Activated naive CD8-positive, alpha-beta T cell treated with anti-CD3 and anti-CD28 coated beads for 36 hours (primary cell): ENCODE measurements at regions not wholly inside any gene's neighbourhood (a gene's known extent, or its start where the extent isn't known, plus 50 kb on each side); places are given as distances from the start of the nearest gene placed in this dataset.

Experiments used
- DNase-seq: peaks from one replicate; pipeline ENCODE4 v3.0.0; 2021
- H3K27ac Mint-ChIP-seq: one replicate; pipeline ENCODE4 v1.8.0; 2022; ENCODE audit warnings: mild to moderate bottlenecking, moderate library complexity, mixed read lengths
- H3K27me3 Mint-ChIP-seq: one replicate; pipeline ENCODE4 v1.8.0; 2022; ENCODE audit warnings: mild to moderate bottlenecking, mixed read lengths
- H3K36me3 Mint-ChIP-seq: one replicate; pipeline ENCODE4 v1.8.0; 2021; ENCODE audit warnings: mild to moderate bottlenecking, mixed read lengths
- H3K4me1 Mint-ChIP-seq: one replicate; pipeline ENCODE4 v1.8.0; 2021; ENCODE audit warnings: mixed read lengths
- H3K4me3 Mint-ChIP-seq: one replicate; pipeline ENCODE4 v1.8.0; 2022; ENCODE audit warnings: mild to moderate bottlenecking, moderate library complexity, mixed read lengths
- H3K9me3 Mint-ChIP-seq: one replicate; pipeline ENCODE4 v1.8.0; 2022; ENCODE audit warnings: mixed read lengths

DNA sequence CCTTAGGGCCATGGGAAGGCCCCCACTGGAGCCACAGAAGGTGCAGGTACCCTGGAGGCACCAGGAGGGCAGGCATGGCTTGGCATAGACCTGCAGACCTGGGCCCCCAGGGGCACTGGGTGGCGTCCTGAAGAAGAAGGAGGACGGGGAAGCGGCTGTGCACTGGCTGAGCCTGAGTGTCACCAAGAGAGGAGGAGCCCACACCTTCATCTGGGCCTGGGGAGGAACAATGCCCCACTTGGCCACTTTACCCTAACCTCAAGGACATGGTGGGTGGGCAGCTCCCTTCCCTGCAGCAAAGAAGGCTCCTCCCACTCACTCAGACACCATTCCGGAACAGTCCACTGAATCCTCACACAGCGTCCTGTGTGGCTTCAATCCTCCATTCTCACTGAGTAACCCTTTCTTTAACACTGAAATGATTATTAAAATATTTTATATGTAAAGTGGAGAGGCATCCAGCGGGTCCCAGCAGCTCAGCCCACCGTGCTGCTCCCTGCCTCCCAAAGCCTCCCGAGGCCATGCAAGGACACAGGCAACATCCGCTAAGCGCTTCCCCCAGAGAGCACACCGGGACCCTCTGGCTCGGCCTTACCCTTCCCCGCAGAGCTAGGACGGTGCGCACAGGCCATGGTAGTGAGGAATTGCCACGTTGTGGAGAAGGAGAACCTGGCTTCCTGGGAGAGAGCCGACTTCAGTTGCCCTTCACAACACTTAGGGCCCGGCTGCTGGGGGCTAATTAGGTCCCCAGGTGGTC, 516.7 kb upstream of the MGMT start:
- Mint-ChIP-seq H3K4me1 (no peaks in the 10 kb centered on the region), H3K9me3 (peaks cover 9% of the 10 kb centered on the region), H3K4me3 (no peak overlapping the region), H3K27ac (no peak overlapping the region), H3K27me3 (peaks cover 3% of the 10 kb centered on the region), H3K36me3 (no peaks in the 10 kb centered on the region)
- DNase-seq, result no peak

DNA sequence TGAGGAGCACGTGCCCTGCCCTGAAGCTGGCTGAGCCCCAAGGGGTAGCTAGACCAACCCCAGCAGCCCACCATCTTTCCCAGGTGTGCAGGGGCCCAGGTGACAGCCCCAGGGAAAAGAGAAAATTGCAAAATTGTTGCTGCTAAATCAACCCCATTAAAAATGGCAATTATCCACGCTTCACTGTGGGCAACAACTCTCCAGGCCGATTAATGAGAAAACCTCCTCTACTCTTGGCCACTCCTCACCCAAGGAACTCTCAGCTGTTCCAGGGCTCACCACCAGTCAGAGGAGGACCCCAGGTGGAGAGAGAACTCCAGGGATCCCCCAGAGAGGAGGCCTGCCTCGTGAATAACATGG, 516.1 kb upstream of the MGMT start:
- H3K4me3 Mint-ChIP-seq, result no peak overlapping the region
- H3K27me3 Mint-ChIP-seq, result peaks cover under 1% of the 10 kb centered on the region
- no peaks in the 10 kb centered on the region for H3K36me3 Mint-ChIP-seq
- no peaks in the 10 kb centered on the region for H3K4me1 Mint-ChIP-seq
- peaks cover 9% of the 10 kb centered on the region for H3K9me3 Mint-ChIP-seq
- no peak overlapping the region for H3K27ac Mint-ChIP-seq
- no peak for DNase-seq

DNA sequence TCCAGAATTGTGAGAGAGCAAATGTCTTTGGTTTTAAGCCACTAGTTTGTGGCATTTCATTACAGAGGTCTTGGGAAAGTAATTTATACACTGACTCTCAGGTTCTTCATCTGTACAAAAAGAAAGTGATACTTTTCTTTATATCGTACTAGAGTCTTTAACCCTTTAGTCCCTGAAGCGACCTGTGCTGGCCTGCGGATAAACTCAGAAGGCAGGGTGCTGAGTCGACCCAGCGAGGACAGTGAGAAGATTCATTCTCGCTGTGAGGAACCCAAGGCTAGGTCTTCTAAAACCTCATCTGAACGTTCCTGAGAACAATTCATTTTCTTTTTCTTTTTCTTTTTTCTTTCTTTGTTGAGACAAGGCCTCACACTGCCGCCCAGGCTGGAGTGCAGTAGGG, 514.2 kb upstream of the MGMT start:
- no peak for DNase-seq
- no peak overlapping the region for H3K27ac Mint-ChIP-seq
- H3K36me3 Mint-ChIP-seq, result no peaks in the 10 kb centered on the region
- H3K4me1 Mint-ChIP-seq, result no peaks in the 10 kb centered on the region
- H3K27me3 Mint-ChIP-seq, result no peaks in the 10 kb centered on the region
- H3K9me3 Mint-ChIP-seq, result no peaks in the 10 kb centered on the region
- H3K4me3 Mint-ChIP-seq, result no peak overlapping the region

DNA sequence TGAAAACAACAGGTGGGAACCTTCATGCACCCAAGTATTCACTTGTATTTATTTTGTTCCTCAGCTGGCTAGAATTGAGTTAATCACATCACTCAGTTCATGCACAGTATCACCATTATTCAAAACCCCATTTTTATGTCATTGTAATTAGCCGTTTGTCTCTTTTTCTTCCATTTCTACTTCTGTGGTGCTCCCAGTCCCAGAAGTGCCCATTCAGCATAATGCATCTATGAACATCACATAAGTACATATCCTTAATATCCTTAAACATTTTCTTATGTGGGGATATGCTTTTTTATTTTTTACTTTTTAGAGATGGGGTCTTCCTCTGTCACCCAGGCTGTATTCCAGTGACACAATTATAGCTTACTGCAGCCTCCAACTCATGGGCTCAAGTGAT, 510.9 kb upstream of the MGMT start:
- Mint-ChIP-seq H3K4me1 (no peaks in the 10 kb centered on the region), H3K36me3 (no peaks in the 10 kb centered on the region), H3K27ac (no peak overlapping the region), H3K27me3 (no peaks in the 10 kb centered on the region), H3K9me3 (no peaks in the 10 kb centered on the region), H3K4me3 (no peak overlapping the region)
- DNase-seq, result no peak

DNA sequence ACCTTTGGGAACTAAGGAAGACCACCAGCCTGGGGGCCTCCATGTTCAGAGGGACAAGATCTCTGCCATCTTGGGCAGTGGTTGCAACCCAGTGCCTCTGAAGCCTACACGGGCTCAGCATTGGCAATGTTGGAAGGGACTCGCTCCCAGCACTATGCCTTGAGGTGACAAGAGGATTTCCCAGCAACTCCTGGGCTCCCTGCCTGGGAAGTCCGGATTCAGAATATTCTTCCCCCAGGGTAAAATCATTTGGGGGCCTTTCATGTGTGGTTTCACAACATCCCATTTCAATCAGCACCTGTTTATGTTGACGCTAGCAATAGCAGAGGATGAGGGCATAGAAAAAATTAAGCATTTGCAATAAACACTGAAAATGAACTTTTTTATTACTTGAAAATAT, 509.8 kb upstream of the MGMT start:
- H3K4me1 Mint-ChIP-seq, result no peaks in the 10 kb centered on the region
- H3K4me3 Mint-ChIP-seq, result no peak overlapping the region
- no peak overlapping the region for H3K27ac Mint-ChIP-seq
- H3K9me3 Mint-ChIP-seq, result no peaks in the 10 kb centered on the region
- no peaks in the 10 kb centered on the region for H3K36me3 Mint-ChIP-seq
- no peak for DNase-seq
- H3K27me3 Mint-ChIP-seq, result peaks cover 4% of the 10 kb centered on the region

DNA sequence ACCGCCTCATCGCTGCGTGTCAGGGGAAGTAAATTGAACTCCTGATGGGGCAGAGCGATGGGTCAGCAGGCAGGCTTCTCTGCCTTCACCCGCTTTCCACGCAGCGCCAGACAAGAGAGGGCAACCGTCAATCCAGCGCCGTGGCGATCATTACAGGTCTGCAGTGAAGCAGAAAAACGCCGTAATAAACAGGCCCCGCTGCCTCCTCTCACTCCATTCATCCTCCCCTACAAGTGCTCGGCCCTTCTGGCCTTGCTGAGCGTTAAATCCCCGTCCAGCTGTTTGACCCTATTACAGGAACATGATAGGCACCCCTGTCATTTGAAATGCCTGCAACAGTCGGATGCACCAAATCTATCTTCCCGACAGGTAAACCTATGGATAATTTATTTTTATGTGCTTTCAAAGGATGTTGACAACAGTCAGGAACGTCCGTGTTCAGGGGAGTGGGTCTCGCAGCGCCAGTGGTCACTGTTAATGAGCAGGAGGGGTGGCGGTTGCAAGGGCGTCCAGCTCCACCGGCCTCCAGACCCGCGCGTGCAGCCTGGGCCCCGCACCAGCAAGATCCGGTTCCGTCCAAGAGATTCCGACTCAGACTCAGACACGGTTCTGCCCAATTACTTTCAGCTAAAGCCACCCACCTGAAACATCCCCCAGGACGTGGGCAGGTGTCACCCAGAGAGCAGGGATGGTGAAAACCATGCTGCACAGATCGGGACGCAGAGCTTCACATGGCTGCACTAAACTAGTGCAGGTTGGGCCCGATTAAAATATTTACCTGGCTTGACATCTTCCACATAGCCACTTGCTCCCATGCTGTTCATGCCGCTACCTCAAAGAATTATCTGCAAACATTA, 508.0 kb upstream of the MGMT start:
- no peaks in the 10 kb centered on the region for H3K4me1 Mint-ChIP-seq
- peaks cover 4% of the 10 kb centered on the region for H3K27me3 Mint-ChIP-seq
- no peak for DNase-seq
- no peak overlapping the region for H3K4me3 Mint-ChIP-seq
- no peaks in the 10 kb centered on the region for H3K9me3 Mint-ChIP-seq
- no peaks in the 10 kb centered on the region for H3K36me3 Mint-ChIP-seq
- H3K27ac Mint-ChIP-seq, result no peak overlapping the region

DNA sequence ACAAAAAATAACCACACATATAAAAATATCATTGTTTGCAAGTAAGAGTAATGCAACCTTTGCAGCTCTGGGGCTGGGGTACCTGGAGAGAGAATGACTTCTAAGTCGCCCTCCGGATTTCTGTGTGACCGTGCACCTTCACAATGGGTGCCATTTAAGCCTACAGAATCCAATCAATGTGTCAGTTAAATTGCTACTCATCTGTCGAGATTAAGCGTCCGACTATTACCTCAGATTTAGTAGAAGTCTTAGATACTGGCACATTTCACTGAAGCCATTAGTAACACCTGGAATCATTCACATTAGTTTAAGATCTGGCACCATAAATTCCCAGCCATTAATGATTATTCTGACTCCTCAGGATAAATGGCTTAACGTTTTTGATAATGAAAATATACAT, 507.3 kb upstream of the MGMT start:
- Mint-ChIP-seq H3K27ac (no peak overlapping the region), H3K9me3 (no peaks in the 10 kb centered on the region), H3K27me3 (peaks cover 4% of the 10 kb centered on the region), H3K4me1 (no peaks in the 10 kb centered on the region), H3K36me3 (no peaks in the 10 kb centered on the region), H3K4me3 (no peak overlapping the region)
- no peak for DNase-seq

DNA sequence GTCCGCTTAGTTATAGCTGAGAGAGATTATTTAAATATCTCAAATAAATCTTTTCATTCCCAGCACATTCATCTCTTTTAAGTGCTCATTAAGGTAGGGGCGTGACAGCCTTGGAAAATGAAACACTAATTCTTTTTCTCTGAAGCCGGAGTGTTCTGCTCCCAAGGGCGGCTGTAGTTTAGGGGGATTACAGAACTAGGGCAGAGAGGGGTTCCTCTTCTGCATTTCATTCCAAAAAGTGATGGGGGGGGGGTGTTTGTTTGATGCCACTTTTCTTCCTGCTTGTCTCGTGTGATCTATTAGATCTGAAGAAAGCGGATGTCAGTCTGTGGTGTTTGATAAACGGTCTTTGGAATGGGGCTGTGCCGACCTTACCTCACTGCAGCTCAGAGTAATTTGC, 506.5 kb upstream of the MGMT start:
- Mint-ChIP-seq H3K27ac (no peak overlapping the region), H3K4me3 (no peak overlapping the region), H3K9me3 (no peaks in the 10 kb centered on the region), H3K27me3 (peaks cover 4% of the 10 kb centered on the region), H3K4me1 (no peaks in the 10 kb centered on the region), H3K36me3 (no peaks in the 10 kb centered on the region)
- no peak for DNase-seq

DNA sequence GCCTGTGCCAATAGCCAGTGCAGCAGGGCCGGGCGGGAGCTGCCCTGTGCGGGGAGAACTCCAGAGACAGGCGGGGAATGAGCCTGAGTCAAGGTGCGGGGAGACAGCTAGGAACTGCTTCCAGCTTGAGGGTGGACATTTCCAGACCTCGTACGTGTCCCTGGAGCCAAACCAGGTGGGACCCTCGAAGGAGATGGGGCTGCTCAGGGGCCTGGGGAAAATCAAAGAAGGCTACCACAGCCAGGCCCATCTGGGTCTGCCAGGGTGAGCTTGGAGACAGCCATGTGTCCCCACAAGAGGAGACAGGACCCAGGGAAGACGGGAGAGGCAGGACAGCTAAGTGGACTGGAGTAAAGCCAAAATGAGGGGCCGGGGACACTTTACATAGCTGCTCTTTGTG, 504.9 kb upstream of the MGMT start:
- H3K27me3 Mint-ChIP-seq, result peaks cover 8% of the 10 kb centered on the region
- no peaks in the 10 kb centered on the region for H3K36me3 Mint-ChIP-seq
- no peaks in the 10 kb centered on the region for H3K4me1 Mint-ChIP-seq
- H3K9me3 Mint-ChIP-seq, result no peaks in the 10 kb centered on the region
- DNase-seq, result no peak
- H3K4me3 Mint-ChIP-seq, result no peak overlapping the region
- H3K27ac Mint-ChIP-seq, result no peak overlapping the region

DNA sequence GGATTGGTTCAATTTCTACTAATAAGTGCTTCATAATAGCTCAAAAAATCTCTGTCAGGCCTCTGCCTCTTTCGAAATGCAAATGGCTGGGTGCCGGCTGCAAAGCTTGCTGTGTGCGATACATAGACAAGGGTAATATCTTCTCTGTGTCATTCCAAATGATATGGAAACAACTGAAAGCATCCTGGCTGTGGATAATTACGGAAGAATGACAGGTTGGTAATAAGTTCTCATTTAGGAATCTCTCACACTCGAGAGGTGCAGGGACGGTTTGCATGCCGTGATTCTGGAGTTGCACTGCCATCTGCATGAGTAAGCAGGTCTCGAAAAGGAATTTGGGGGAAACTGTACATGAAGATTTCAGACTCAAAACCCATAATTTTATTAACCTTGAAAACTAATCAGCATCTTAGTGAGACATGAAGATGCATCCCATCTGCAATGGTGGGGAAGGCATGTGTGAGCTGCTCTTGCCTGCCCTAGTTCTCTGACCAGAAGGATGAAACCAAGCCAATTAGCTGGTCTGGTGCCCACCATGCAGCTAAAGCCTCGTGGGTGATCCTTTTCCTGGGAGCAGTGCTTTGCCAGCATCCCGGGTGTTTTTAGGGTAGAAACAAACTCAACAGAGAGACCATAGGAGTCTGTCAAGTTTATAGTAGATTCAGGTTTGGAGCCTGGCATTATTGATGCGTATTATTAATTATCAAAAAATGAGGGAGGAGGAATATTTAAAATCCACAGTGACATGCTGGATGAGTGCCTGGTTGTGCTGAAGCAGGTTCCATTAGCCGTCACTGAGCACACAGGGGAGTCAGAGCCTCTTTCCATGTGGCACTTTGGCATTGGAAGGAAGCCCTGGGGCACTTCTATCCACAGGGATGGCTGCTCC, 503.6 kb upstream of the MGMT start:
- no peaks in the 10 kb centered on the region for H3K36me3 Mint-ChIP-seq
- H3K27ac Mint-ChIP-seq, result no peak overlapping the region
- peaks cover 8% of the 10 kb centered on the region for H3K27me3 Mint-ChIP-seq
- no peaks in the 10 kb centered on the region for H3K9me3 Mint-ChIP-seq
- DNase-seq, result no peak
- H3K4me3 Mint-ChIP-seq, result no peak overlapping the region
- no peaks in the 10 kb centered on the region for H3K4me1 Mint-ChIP-seq

DNA sequence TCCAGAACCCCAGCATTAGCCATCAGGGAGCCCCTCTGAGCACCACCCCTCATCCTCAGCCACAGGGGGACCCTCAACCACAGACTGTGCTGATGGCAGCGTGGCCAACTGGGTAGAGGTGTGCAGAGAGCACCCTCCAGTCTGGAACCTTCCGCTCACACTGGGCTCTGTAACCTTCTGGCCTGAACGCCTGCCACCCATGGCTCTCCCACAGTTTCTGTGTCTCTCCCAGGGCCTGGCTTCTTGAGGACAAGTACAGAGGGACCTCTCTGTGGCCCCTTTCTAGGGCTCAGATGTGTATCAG, 503.0 kb upstream of the MGMT start:
- Mint-ChIP-seq H3K4me1 (no peaks in the 10 kb centered on the region), H3K36me3 (no peaks in the 10 kb centered on the region), H3K9me3 (no peaks in the 10 kb centered on the region), H3K4me3 (no peak overlapping the region), H3K27ac (no peak overlapping the region), H3K27me3 (peaks cover 12% of the 10 kb centered on the region)
- DNase-seq, result no peak

DNA sequence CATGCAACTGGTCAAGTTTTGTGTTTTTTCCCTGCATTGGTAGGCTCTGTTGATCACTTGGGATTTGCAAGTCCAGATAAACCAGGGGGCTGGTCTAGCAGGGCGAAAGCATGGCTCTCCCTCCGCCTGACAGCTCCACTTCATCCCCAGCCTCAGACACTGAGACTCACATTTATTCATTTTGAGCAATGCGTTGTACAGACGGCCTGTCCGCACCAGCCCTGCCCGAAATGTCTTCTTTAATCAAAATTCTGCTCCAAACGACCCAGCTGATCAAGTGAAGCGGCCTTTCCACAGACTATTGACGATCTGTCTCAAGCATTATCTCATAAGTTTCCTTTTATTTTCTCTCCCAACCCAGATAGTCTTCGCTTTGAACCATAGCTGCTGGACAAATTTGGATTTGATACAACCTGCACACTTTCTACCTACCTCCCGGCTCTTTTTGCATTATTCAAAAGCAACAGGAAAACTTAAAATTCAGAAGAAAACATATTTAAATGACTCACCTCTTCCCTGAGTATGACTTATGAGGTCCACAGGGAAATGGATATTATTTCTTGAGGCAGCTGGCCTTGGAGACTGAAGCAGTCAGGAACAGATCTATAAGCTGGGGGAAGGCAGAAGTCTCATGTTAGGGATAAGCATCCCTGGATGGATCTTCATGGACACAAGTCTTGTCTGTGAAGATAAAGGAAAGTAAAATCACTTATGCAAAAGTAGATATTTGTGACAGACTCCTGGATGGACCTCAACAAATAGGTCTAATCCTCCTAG, 498.9 kb upstream of the MGMT start:
- Mint-ChIP-seq H3K4me1 (no peaks in the 10 kb centered on the region), H3K36me3 (no peaks in the 10 kb centered on the region), H3K27me3 (peaks cover 8% of the 10 kb centered on the region), H3K4me3 (no peak overlapping the region), H3K27ac (no peak overlapping the region), H3K9me3 (no peaks in the 10 kb centered on the region)
- DNase-seq, result no peak

DNA sequence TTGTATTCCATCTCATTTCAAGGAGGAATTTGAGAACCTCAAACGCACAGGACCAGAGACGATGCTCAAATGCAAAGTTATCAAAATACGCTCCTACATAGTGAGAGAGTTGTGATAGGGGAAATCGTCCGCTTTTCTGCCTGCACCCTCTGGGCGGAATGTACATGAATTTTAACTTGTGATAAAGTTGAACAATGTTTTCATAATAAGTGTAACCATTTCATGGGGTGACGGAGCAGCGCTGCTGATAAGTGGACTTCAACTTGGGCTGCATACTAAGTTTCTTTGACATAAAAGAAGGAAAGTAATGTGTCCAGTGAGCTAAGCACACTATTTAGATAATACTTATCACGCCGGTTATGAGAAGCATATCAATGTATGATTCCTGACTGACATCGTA, 497.5 kb upstream of the MGMT start:
- no peaks in the 10 kb centered on the region for H3K4me1 Mint-ChIP-seq
- no peak overlapping the region for H3K27ac Mint-ChIP-seq
- H3K9me3 Mint-ChIP-seq, result no peaks in the 10 kb centered on the region
- DNase-seq, result no peak
- H3K4me3 Mint-ChIP-seq, result no peak overlapping the region
- no peaks in the 10 kb centered on the region for H3K36me3 Mint-ChIP-seq
- peaks cover 8% of the 10 kb centered on the region for H3K27me3 Mint-ChIP-seq

DNA sequence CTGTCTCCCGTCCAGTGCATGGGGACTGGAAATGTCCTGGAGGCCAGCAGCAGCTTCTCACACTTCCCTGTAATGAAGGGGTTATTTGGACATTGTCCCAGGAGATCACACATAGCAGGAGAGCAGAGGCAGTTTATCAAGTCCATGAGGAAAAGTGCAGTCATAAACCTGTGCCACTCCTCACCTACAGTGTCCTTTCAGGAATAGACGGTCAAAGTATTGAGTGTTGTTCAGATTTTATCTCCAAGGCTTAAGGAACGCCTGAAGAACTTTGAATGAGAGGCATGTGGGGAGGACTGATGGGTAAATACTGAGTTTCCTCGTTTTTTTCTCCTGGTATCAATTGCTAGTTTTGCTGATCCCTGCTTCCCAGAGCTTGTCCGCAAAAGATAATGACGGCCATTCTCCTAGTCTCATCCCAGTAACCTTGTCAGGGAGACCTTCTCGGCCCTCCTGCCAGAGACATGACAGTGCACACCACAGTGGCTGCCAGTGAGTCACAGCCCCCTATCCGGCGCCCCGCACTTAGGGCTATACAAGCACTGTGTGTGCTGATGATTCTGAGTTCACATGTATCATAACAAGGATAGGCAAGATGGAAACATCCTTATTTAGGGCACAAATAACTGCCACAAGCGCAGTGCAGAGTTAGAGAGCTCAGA, 495.5 kb upstream of the MGMT start:
- Mint-ChIP-seq H3K4me1 (no peaks in the 10 kb centered on the region), H3K9me3 (no peaks in the 10 kb centered on the region), H3K27ac (no peak overlapping the region), H3K4me3 (no peak overlapping the region), H3K27me3 (peaks cover 7% of the 10 kb centered on the region), H3K36me3 (no peaks in the 10 kb centered on the region)
- DNase-seq, result no peak
